Chondrocyte (in vitro differentiated cells): ENCODE measurements at regions not wholly inside any gene's neighbourhood (a gene's known extent, or its start where the extent isn't known, plus 50 kb on each side); places are given as distances from the start of the nearest gene placed in this dataset.

Source experiments
- DNase-seq: peaks from one replicate; pipeline ENCODE4 v3.0.0; 2021; ENCODE audit warnings: mixed read lengths, low spot score
- H3K27ac Mint-ChIP-seq: one replicate; pipeline ENCODE4 v1.8.0; 2021; ENCODE audit warnings: mild to moderate bottlenecking, moderate library complexity, mixed read lengths; ENCODE audit not compliant: unreplicated experiment
- H3K27me3 Mint-ChIP-seq: 2 replicates; pipeline ENCODE4 v1.8.0; 2021; ENCODE audit warnings: low read depth, mixed read lengths
- H3K36me3 Mint-ChIP-seq: 2 replicates; pipeline ENCODE4 v1.8.0; 2021; ENCODE audit warnings: low read depth, mixed read lengths
- H3K4me1 Mint-ChIP-seq: 2 replicates; pipeline ENCODE4 v1.8.0; 2021; ENCODE audit warnings: low read depth, mild to moderate bottlenecking, mixed read lengths
- H3K4me3 Mint-ChIP-seq: one replicate; pipeline ENCODE4 v1.8.0; 2021; ENCODE audit warnings: mild to moderate bottlenecking, moderate library complexity, mixed read lengths; ENCODE audit not compliant: unreplicated experiment
- H3K9me3 Mint-ChIP-seq: 2 replicates; pipeline ENCODE4 v1.8.0; 2021; ENCODE audit warnings: low read depth, mixed read lengths
- TF ChIP-seq, protein P1 (sequence below): fragments of 200-600 bp; sonication (generic); IDR thresholded peaks from 2 replicates; pipeline ENCODE4 v1.5.0; 2021; ENCODE audit warnings: antibody characterized with exemption, mild to moderate bottlenecking, moderate library complexity

DNA sequence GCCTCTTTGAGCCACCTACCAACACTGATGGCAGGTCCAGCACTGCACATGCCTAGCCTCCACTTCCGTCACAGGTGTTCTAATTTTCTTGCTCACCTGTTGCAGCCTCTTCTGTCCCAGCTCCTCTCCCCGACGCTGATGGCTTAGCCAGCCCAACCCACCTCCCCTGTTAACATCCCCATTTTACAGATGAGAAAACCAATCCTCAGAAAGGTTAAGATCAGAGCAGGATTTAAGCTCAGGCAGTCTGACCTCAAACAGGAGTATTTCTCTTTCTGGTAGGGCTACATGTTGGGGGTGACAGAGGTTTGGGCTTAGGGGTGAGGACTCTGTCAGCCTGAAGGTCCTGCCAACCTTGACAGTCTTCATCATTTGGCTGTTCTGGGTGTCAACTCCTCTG, 74.5 kb upstream of the PITX1 start:
- no peaks in the 10 kb centered on the region for H3K4me1 Mint-ChIP-seq
- TF ChIP-seq, protein P1, sequence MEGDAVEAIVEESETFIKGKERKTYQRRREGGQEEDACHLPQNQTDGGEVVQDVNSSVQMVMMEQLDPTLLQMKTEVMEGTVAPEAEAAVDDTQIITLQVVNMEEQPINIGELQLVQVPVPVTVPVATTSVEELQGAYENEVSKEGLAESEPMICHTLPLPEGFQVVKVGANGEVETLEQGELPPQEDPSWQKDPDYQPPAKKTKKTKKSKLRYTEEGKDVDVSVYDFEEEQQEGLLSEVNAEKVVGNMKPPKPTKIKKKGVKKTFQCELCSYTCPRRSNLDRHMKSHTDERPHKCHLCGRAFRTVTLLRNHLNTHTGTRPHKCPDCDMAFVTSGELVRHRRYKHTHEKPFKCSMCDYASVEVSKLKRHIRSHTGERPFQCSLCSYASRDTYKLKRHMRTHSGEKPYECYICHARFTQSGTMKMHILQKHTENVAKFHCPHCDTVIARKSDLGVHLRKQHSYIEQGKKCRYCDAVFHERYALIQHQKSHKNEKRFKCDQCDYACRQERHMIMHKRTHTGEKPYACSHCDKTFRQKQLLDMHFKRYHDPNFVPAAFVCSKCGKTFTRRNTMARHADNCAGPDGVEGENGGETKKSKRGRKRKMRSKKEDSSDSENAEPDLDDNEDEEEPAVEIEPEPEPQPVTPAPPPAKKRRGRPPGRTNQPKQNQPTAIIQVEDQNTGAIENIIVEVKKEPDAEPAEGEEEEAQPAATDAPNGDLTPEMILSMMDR = no peak
- H3K36me3 Mint-ChIP-seq = peaks cover 2% of the 10 kb centered on the region
- no peak for DNase-seq
- peaks cover 3% of the 10 kb centered on the region for H3K9me3 Mint-ChIP-seq
- peaks cover 33% of the 10 kb centered on the region for H3K27me3 Mint-ChIP-seq
- H3K4me3 Mint-ChIP-seq = no peak overlapping the region
- no peak overlapping the region for H3K27ac Mint-ChIP-seq

DNA sequence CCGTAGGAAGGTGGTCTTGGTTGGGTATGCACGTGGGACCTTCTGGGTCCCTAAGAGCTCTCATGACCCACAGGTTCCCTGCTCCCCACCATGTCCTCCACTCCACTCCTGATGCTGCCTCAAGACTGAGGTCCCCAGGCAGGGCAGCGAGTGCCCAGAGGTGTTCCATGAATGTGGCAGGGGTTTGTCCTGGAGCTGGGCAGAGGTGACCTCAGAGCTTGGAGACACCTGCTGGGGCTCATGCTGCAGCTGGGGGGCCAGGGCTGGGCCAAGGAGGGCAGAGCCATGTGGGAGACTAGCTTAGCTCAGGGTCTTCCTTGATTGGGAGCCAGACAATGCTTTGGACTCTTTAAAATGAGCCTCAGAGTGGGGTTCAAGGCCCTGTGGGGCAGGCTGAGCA, 74.0 kb upstream of the PITX1 start:
- Mint-ChIP-seq H3K4me1 (no peaks in the 10 kb centered on the region), H3K36me3 (peaks cover 2% of the 10 kb centered on the region), H3K4me3 (no peak overlapping the region), H3K27ac (no peak overlapping the region), H3K27me3 (peaks cover 33% of the 10 kb centered on the region), H3K9me3 (peaks cover 3% of the 10 kb centered on the region)
- TF ChIP-seq, protein P1 = no peak
- no peak for DNase-seq

DNA sequence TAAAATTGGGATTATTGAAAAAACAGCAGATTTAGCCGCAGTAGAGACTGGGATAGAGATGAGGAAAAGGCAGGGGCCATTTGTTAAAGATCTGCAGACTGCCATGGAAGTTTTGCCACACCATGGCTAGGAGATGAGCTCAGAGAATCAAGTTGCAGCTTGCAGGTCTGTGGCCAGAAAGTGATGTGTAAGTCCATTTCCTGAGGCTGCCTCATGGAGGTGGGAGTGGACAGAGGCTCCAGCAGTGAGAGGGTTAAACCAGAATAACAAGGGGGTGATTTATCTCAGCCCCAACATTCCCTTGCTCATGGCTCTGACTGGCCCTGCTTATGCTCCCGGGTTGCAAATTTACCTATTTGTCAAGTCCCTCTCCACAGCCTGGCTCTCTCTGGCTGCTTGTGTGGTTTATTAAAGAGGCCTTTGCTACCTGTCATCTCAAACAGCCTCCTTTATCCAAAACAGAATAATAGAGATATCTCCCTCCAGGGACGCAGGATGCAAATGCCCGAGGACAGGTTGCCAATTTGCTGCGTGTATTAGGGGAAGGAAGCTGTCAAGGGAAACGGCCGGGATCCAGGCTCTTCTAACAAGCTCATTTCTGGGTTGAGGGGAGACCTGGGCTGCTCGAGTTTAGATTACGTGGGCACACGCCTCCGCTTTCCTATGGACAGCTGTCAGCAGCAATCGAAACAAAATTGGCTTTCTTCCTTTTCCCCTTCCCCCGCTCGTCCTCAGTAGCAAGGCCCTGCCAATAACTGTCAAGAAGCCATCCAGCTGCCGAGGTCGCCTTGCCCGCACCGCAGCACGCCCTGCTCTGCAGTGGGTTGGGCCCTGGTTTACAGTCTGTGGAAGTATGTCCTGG, 72.8 kb upstream of the PITX1 start:
- Mint-ChIP-seq H3K4me1 (no peaks in the 10 kb centered on the region), H3K27me3 (peaks cover 31% of the 10 kb centered on the region), H3K4me3 (no peak overlapping the region), H3K9me3 (peaks cover 3% of the 10 kb centered on the region), H3K36me3 (peaks cover 2% of the 10 kb centered on the region), H3K27ac (no peak overlapping the region)
- no peak for DNase-seq
- TF ChIP-seq, protein P1 = no peak

DNA sequence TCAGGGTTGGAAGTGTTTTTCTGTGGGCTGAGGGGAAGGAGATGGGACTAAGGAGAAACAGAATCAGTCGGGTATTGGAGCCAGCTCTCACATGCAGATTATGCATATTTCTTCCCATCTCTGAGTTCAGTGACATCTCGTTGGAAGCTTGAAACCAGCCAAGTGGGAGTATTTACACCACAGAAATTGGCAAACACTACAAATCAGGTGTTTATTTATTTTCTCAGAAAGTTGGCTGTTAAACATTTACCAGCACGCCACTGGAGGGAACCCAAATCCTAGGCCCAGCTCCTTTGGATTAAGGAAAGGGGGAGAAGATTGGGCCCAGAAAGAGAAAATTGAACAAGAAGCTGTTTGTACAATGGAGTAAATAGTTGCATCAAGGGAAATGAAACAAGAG, 72.1 kb upstream of the PITX1 start:
- TF ChIP-seq, protein P1 = no peak
- no peak for DNase-seq
- peaks cover 3% of the 10 kb centered on the region for H3K9me3 Mint-ChIP-seq
- no peak overlapping the region for H3K4me3 Mint-ChIP-seq
- H3K4me1 Mint-ChIP-seq = no peaks in the 10 kb centered on the region
- H3K27me3 Mint-ChIP-seq = peaks cover 25% of the 10 kb centered on the region
- no peak overlapping the region for H3K27ac Mint-ChIP-seq
- peaks cover 2% of the 10 kb centered on the region for H3K36me3 Mint-ChIP-seq

DNA sequence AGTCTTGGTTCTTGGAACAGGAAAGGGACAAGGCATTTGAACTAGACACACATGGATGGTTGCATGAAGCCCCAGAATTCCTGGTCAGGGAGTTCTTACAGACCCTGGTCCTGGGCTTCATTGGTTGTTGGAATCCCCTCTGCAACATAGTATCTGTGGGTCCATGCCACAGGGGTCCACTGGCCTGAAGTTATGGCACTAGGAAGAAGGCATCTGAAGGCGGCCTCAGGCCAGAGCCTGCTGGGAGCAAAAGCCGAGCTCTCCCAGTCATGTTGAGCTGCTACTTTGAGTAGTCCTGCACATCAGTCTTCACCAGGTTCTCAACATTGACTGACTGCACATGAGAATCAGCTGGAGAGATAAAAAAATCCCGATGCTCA, 71.1 kb upstream of the PITX1 start:
- no peak overlapping the region for H3K27ac Mint-ChIP-seq
- H3K4me3 Mint-ChIP-seq = no peak overlapping the region
- H3K36me3 Mint-ChIP-seq = peaks cover 2% of the 10 kb centered on the region
- H3K27me3 Mint-ChIP-seq = peaks cover 19% of the 10 kb centered on the region
- no peaks in the 10 kb centered on the region for H3K4me1 Mint-ChIP-seq
- no peak for DNase-seq
- H3K9me3 Mint-ChIP-seq = peaks cover 3% of the 10 kb centered on the region
- TF ChIP-seq, protein P1 = no peak
